HS-5 (cell line): ENCODE measurements at regions not wholly inside any gene's neighbourhood (a gene's known extent, or its start where the extent isn't known, plus 50 kb on each side); places are given as distances from the start of the nearest gene placed in this dataset.

Experiments
- DNase-seq: peaks from one replicate; pipeline ENCODE4 v3.0.0-alpha.2; 2012; ENCODE audit warnings: low read depth

- no peak for DNase-seq
Observed at GRCh38 chr21:18191139-18191538, 53.5 kb upstream of the CHODL start.

GRCh38 chr21:18178509-18178908, 66.1 kb upstream of the CHODL start:
- no peak for DNase-seq

- no peak for DNase-seq
Observed at GRCh38 chr21:18174370-18174769, 70.3 kb upstream of the CHODL start.

GRCh38 chr21:18170829-18171228, 73.8 kb upstream of the CHODL start:
- no peak for DNase-seq

GRCh38 chr21:18170221-18170620, 74.4 kb upstream of the CHODL start:
- no peak for DNase-seq

GRCh38 chr21:18168108-18168507, 76.5 kb upstream of the CHODL start:
- no peak for DNase-seq

GRCh38 chr21:18164933-18165332, 79.7 kb upstream of the CHODL start:
- DNase-seq, result no peak

GRCh38 chr21:18164483-18164882, 80.2 kb upstream of the CHODL start:
- no peak for DNase-seq

GRCh38 chr21:18163956-18164355, 80.7 kb upstream of the CHODL start:
- DNase-seq, result no peak

GRCh38 chr21:18161841-18162240, 82.8 kb upstream of the CHODL start:
- no peak for DNase-seq

GRCh38 chr21:18157406-18157805, 87.2 kb upstream of the CHODL start:
- no peak for DNase-seq

GRCh38 chr21:18155508-18156193, 89.0 kb upstream of the CHODL start:
- DNase-seq, result peak; percentile 10

GRCh38 chr21:18153063-18153462, 91.6 kb upstream of the CHODL start:
- no peak for DNase-seq

- no peak for DNase-seq
Observed at GRCh38 chr21:18152371-18152770, 92.3 kb upstream of the CHODL start.

- DNase-seq, result no peak
Observed at GRCh38 chr21:18151046-18151445, 93.6 kb upstream of the CHODL start.

- DNase-seq, result no peak
Observed at GRCh38 chr21:18148401-18148800, 96.2 kb upstream of the CHODL start.

- peak; percentile 24 for DNase-seq
Observed at GRCh38 chr21:18147678-18148077, 97.0 kb upstream of the CHODL start.

GRCh38 chr21:18146820-18147219, 97.8 kb upstream of the CHODL start:
- DNase-seq, result no peak

- no peak for DNase-seq
Observed at GRCh38 chr21:18144339-18144738, 100.3 kb upstream of the CHODL start.

- DNase-seq, result no peak
Observed at GRCh38 chr21:18142655-18143054, 102.0 kb upstream of the CHODL start.

- DNase-seq, result no peak
Observed at GRCh38 chr21:18138507-18138906, 106.1 kb upstream of the CHODL start.

GRCh38 chr21:18129526-18129925, 115.1 kb upstream of the CHODL start:
- no peak for DNase-seq

GRCh38 chr21:18118566-18118965, 126.1 kb upstream of the CHODL start:
- DNase-seq, result no peak

- no peak for DNase-seq
Observed at GRCh38 chr21:18117176-18117575, 127.5 kb upstream of the CHODL start.

- DNase-seq, result no peak
Observed at GRCh38 chr21:18114810-18115209, 129.8 kb upstream of the CHODL start.
